OCI-LY3 (cell line): ENCODE measurements at regions not wholly inside any gene's neighbourhood (a gene's known extent, or its start where the extent isn't known, plus 50 kb on each side); places are given as distances from the start of the nearest gene placed in this dataset.

Experiments
- CTCF ChIP-seq: fragments of 200-600, 300-600 bp; sonication (generic); IDR thresholded peaks from 2 replicates; pipeline ENCODE4 v1.5.1; 2014; ENCODE audit warnings: antibody characterized with exemption, low read length, low read depth
- EZH2phosphoT487 ChIP-seq: fragments of 200-600 bp; shearing (Covaris generic); IDR thresholded peaks from 2 replicates; pipeline ENCODE4 v1.6.1; 2018; ENCODE audit warnings: antibody characterized with exemption, mixed run types, low read depth

- TF ChIP-seq CTCF (no peak), EZH2phosphoT487 (no peak)
Observed at GRCh38 chr18:42417189-42417588, 462.2 kb downstream of the PIK3C3 start.
